ENCODE measurements at regions not wholly inside any gene's neighbourhood (a gene's known extent, or its start where the extent isn't known, plus 50 kb on each side); places are given as distances from the start of the nearest gene placed in this dataset.

GRCh38 chr1:230542681-230543080 is 99.6 kb upstream of the COG2 start:
- Mint-ChIP-seq H3K27ac (ENCODE audit: unreplicated experiment) (no peak overlapping the region), H3K36me3 (ENCODE audit: low read depth) (peaks cover 2% of the 10 kb centered on the region)

DNA sequence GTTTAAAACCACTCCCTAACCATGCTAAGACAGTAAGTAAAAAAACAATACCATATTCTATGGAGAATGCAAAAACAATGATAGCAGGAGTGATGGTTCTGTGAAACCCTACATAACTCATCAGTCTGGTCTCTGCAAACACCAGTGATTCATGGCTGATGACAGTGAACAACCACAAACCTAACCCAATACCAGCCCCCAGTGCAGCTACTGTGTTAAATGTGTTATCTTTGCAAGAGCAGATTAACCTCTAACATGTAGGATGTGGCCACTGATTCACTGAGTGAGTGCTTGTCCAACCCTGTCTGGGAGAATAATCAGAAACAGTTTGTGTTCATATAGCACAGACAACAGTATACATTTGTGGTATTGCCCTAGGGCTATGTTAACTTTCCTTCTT is 100.2 kb upstream of the COG2 start:
- Mint-ChIP-seq H3K36me3 (ENCODE audit: low read depth) (peaks cover 2% of the 10 kb centered on the region), H3K27ac (ENCODE audit: unreplicated experiment) (no peak overlapping the region), H3K27me3 (ENCODE audit: low read depth) (no peaks in the 10 kb centered on the region), H3K4me1 (no peaks in the 10 kb centered on the region), H3K4me3 (no peak overlapping the region), H3K9me3 (peaks cover 2% of the 10 kb centered on the region)
- DNase-seq (ENCODE audit: low read depth, low spot score) = no peak
- TF ChIP-seq, protein P1, sequence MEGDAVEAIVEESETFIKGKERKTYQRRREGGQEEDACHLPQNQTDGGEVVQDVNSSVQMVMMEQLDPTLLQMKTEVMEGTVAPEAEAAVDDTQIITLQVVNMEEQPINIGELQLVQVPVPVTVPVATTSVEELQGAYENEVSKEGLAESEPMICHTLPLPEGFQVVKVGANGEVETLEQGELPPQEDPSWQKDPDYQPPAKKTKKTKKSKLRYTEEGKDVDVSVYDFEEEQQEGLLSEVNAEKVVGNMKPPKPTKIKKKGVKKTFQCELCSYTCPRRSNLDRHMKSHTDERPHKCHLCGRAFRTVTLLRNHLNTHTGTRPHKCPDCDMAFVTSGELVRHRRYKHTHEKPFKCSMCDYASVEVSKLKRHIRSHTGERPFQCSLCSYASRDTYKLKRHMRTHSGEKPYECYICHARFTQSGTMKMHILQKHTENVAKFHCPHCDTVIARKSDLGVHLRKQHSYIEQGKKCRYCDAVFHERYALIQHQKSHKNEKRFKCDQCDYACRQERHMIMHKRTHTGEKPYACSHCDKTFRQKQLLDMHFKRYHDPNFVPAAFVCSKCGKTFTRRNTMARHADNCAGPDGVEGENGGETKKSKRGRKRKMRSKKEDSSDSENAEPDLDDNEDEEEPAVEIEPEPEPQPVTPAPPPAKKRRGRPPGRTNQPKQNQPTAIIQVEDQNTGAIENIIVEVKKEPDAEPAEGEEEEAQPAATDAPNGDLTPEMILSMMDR (conservative IDR thresholded peaks at IDR 0.05) = no peak

More at GRCh38 chr1:230542681-230543080, 99.6 kb upstream of the COG2 start:
- H3K27me3 Mint-ChIP-seq (ENCODE audit: low read depth) = no peaks in the 10 kb centered on the region
- DNase-seq (ENCODE audit: low read depth, low spot score) = no peak
- H3K4me1 Mint-ChIP-seq = no peaks in the 10 kb centered on the region
- TF ChIP-seq, protein P1 (conservative IDR thresholded peaks at IDR 0.05) = no peak
- H3K4me3 Mint-ChIP-seq = no peak overlapping the region
- peaks cover 2% of the 10 kb centered on the region for H3K9me3 Mint-ChIP-seq

DNA sequence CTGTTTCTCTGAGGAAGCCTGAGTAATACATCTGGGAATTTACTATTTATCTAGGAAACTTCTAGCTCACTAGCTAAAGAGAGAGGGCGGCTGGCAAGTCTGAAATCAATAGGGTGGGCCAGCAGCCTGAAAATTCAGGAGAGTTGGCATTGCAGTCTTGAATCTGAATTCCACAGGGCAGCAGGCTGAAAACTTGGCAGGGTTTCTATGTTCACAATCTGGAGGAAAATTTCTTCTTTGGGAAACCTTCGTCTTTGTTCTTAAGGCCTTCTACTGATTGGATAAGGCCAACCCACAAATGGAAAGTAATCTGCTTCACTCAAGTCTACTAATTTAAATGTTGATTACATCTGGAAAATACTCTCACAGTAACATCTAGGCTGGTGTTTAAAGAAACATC is 101.0 kb upstream of the COG2 start:
- Mint-ChIP-seq H3K36me3 (ENCODE audit: low read depth) (peaks cover 2% of the 10 kb centered on the region), H3K9me3 (peaks cover 2% of the 10 kb centered on the region), H3K27me3 (ENCODE audit: low read depth) (no peaks in the 10 kb centered on the region), H3K4me3 (no peak overlapping the region), H3K4me1 (peaks cover 2% of the 10 kb centered on the region), H3K27ac (ENCODE audit: unreplicated experiment) (no peak overlapping the region)
- TF ChIP-seq, protein P1 (conservative IDR thresholded peaks at IDR 0.05) = no peak
- no peak for DNase-seq (ENCODE audit: low read depth, low spot score)

GRCh38 chr1:230540421-230541155 is 101.7 kb upstream of the COG2 start:
- TF ChIP-seq, protein P1 (conservative IDR thresholded peaks at IDR 0.05) = no peak
- peaks cover 2% of the 10 kb centered on the region for H3K9me3 Mint-ChIP-seq
- peaks cover 2% of the 10 kb centered on the region for H3K36me3 Mint-ChIP-seq (ENCODE audit: low read depth)
- H3K27me3 Mint-ChIP-seq (ENCODE audit: low read depth) = no peaks in the 10 kb centered on the region
- no peak overlapping the region for H3K27ac Mint-ChIP-seq (ENCODE audit: unreplicated experiment)
- H3K4me3 Mint-ChIP-seq = no peak overlapping the region
- no peak for DNase-seq (ENCODE audit: low read depth, low spot score)
- H3K4me1 Mint-ChIP-seq = peaks cover 4% of the 10 kb centered on the region

GRCh38 chr1:230537456-230537855 is 104.8 kb upstream of the COG2 start:
- no peaks in the 10 kb centered on the region for H3K27me3 Mint-ChIP-seq (ENCODE audit: low read depth)
- peaks cover 4% of the 10 kb centered on the region for H3K4me1 Mint-ChIP-seq
- no peak overlapping the region for H3K27ac Mint-ChIP-seq (ENCODE audit: unreplicated experiment)
- H3K9me3 Mint-ChIP-seq = peaks cover 5% of the 10 kb centered on the region
- TF ChIP-seq, protein P1 (conservative IDR thresholded peaks at IDR 0.05) = no peak
- DNase-seq (ENCODE audit: low read depth, low spot score) = no peak
- H3K4me3 Mint-ChIP-seq = no peak overlapping the region
- H3K36me3 Mint-ChIP-seq (ENCODE audit: low read depth) = peaks cover 7% of the 10 kb centered on the region
